Naive thymus-derived CD4-positive, alpha-beta T cell (primary cell): ENCODE measurements at regions not wholly inside any gene's neighbourhood (a gene's known extent, or its start where the extent isn't known, plus 50 kb on each side); places are given as distances from the start of the nearest gene placed in this dataset.

ENCODE experiments used
- ATAC-seq: fragments of 150-1000 bp; cut with Tn5 transposase; 2 replicates; pipeline ENCODE4 v1.10.0; 2021; ENCODE audit warnings: mild to moderate bottlenecking, moderate library complexity
- CTCF ChIA-PET: fragments of 350-600 bp; sonication (Branson Sonifier 250); formaldehyde crosslinking; loops from one replicate; lab custom pipeline; 2021; ENCODE audit warnings: antibody characterized with exemption; lab: Charles Lee
- POLR2A ChIA-PET: fragments of 350-600 bp; sonication (Branson Sonifier 250); formaldehyde crosslinking; loops from one replicate; lab custom pipeline; 2021; ENCODE audit warnings: antibody characterized with exemption, inconsistent platforms; lab: Charles Lee
- DNase-seq, 9 donors: peaks; one replicate each; pipeline versions ENCODE4 v3.0.0 to v3.0.0-alpha.2; 2020 to 2022; ENCODE audit warnings: mixed read lengths in 1 of 9
- H3K27ac ChIP-seq: one replicate; pipeline ENCODE4 v1.7.0; 2013; ENCODE audit warnings: mild to moderate bottlenecking, low read depth, low read length, moderate library complexity
- H3K27me3 ChIP-seq, 2 donors: one replicate each; pipeline ENCODE4 v1.7.0; 2013; ENCODE audit warnings: low read length in 2 of 2, mild to moderate bottlenecking in 2 of 2, moderate library complexity in 2 of 2; ENCODE audit not compliant: control insufficient read depth in 2 of 2, insufficient read depth in 2 of 2
- H3K36me3 ChIP-seq, 3 experiments: 1 replicate in 2 of 3; 2 replicates in 1 of 3; pipeline ENCODE4 v1.7.0; 2013; ENCODE audit warnings: low read length in 3 of 3, mild to moderate bottlenecking in 3 of 3, moderate library complexity in 1 of 3; ENCODE audit not compliant: insufficient read depth in 3 of 3, control insufficient read depth in 2 of 3
- H3K4me1 ChIP-seq, 2 donors: one replicate each; pipeline ENCODE4 v1.7.0; 2013; ENCODE audit warnings: low read length in 2 of 2, mild to moderate bottlenecking in 2 of 2, moderate library complexity in 1 of 2; ENCODE audit not compliant: control insufficient read depth in 2 of 2, insufficient read depth in 2 of 2
- H3K4me3 ChIP-seq: 2 replicates; pipeline ENCODE4 v1.7.0; 2013; ENCODE audit warnings: mild to moderate bottlenecking, low read length
- H3K9me3 ChIP-seq, 3 experiments: 1 replicate in 2 of 3; 2 replicates in 1 of 3; pipeline ENCODE4 v1.7.0; 2013; ENCODE audit warnings: low read length in 3 of 3; ENCODE audit not compliant: control insufficient read depth in 2 of 3
- H3K27ac Mint-ChIP-seq, 9 donors: one replicate each; pipeline ENCODE4 v1.8.0; 2020 to 2022; ENCODE audit warnings: mixed read lengths in 9 of 9, mild to moderate bottlenecking in 8 of 9, moderate library complexity in 5 of 9, inconsistent platforms in 2 of 9
- H3K27me3 Mint-ChIP-seq, 5 donors: one replicate each; pipeline ENCODE4 v1.8.0; 2021 to 2022; ENCODE audit warnings: mixed read lengths in 5 of 5, mild to moderate bottlenecking in 1 of 5
- H3K36me3 Mint-ChIP-seq, 5 donors: one replicate each; pipeline ENCODE4 v1.8.0; 2020 to 2022; ENCODE audit warnings: mixed read lengths in 5 of 5, mild to moderate bottlenecking in 3 of 5, inconsistent platforms in 1 of 5
- H3K4me1 Mint-ChIP-seq, 7 donors: one replicate each; pipeline ENCODE4 v1.8.0; 2020 to 2022; ENCODE audit warnings: mixed read lengths in 7 of 7, mild to moderate bottlenecking in 3 of 7, inconsistent platforms in 1 of 7
- H3K4me3 Mint-ChIP-seq, 10 donors: one replicate each; pipeline ENCODE4 v1.8.0; 2020 to 2022; ENCODE audit warnings: mild to moderate bottlenecking in 10 of 10, mixed read lengths in 10 of 10, moderate library complexity in 6 of 10, inconsistent platforms in 2 of 10
- H3K9me3 Mint-ChIP-seq, 11 donors: one replicate each; pipeline ENCODE4 v1.8.0; 2020 to 2022; ENCODE audit warnings: mixed read lengths in 11 of 11, mild to moderate bottlenecking in 4 of 11, inconsistent platforms in 1 of 11, moderate library complexity in 1 of 11
- intact Hi-C, 2 donors: fragments of 100-400 bp; cut with micrococcal nuclease; formaldehyde crosslinking; loops; one replicate each; pipeline ENCODE4 v1.15.1; 2023

GRCh38 chr7:120114626-120115025, 158.3 kb upstream of the KCND2 start:
- no peaks in the 10 kb centered on the region for H3K27me3 Mint-ChIP-seq
- Histone ChIP-seq H3K4me1 (no peaks in the 10 kb centered on the region), H3K9me3 (peaks cover 0 to 5% (median 0%) of the 10 kb centered on the region in 3 experiments), H3K4me3 (no peak overlapping the region), H3K36me3 (no peaks in the 10 kb centered on the region), H3K27ac (no peak overlapping the region), H3K27me3 (no peaks in the 10 kb centered on the region)
- ChIA-PET POLR2A (no interaction called here), CTCF (no interaction called here)
- DNase-seq: no peak
- no peaks in the 10 kb centered on the region for H3K4me1 Mint-ChIP-seq
- H3K4me3 Mint-ChIP-seq: no peak overlapping the region
- ATAC-seq: no peak
- intact Hi-C loops: no loop called here
- H3K27ac Mint-ChIP-seq: no peak overlapping the region
- H3K9me3 Mint-ChIP-seq: peaks cover 1 to 23% (median 12%) of the 10 kb centered on the region in 11 donors
- H3K36me3 Mint-ChIP-seq: no peaks in the 10 kb centered on the region

GRCh38 chr7:120123528-120123927, 149.4 kb upstream of the KCND2 start:
- intact Hi-C loops: no loop called here
- POLR2A ChIA-PET: no interaction called here
- no peak overlapping the region for H3K4me3 ChIP-seq
- no peaks in the 10 kb centered on the region for H3K4me1 Mint-ChIP-seq
- H3K9me3 Mint-ChIP-seq: peaks cover 0 to 7% (median 2%) of the 10 kb centered on the region in 11 donors
- H3K36me3 ChIP-seq: no peaks in the 10 kb centered on the region
- H3K36me3 Mint-ChIP-seq: no peaks in the 10 kb centered on the region
- CTCF ChIA-PET: no interaction called here
- H3K27ac Mint-ChIP-seq: no peak overlapping the region
- no peak for ATAC-seq
- no peak overlapping the region for H3K27ac ChIP-seq
- H3K4me1 ChIP-seq: no peaks in the 10 kb centered on the region
- H3K27me3 Mint-ChIP-seq: no peaks in the 10 kb centered on the region
- no peaks in the 10 kb centered on the region for H3K27me3 ChIP-seq
- no peak overlapping the region for H3K4me3 Mint-ChIP-seq
- H3K9me3 ChIP-seq: no peaks in the 10 kb centered on the region
- no peak for DNase-seq

- no peaks in the 10 kb centered on the region for H3K36me3 ChIP-seq
- Mint-ChIP-seq H3K27me3 (no peaks in the 10 kb centered on the region), H3K36me3 (peaks cover 0 to 3% (median 0%) of the 10 kb centered on the region in 5 donors), H3K4me1 (no peaks in the 10 kb centered on the region), H3K4me3 (no peak overlapping the region), H3K9me3 (peaks cover 2 to 36% (median 17%) of the 10 kb centered on the region in 11 donors), H3K27ac (no peak overlapping the region)
- ATAC-seq: no peak
- no peaks in the 10 kb centered on the region for H3K27me3 ChIP-seq
- H3K9me3 ChIP-seq: peaks cover 0 to 11% (median 0%) of the 10 kb centered on the region in 3 experiments
- H3K4me1 ChIP-seq: no peaks in the 10 kb centered on the region
- intact Hi-C loops: no loop called here
- no peak for DNase-seq
- H3K27ac ChIP-seq: no peak overlapping the region
- ChIA-PET CTCF (no interaction called here), POLR2A (no interaction called here)
- no peak overlapping the region for H3K4me3 ChIP-seq
These were observed 141.7 kb upstream of the KCND2 start for GRCh38 chr7:120131096-120131839.

DNA sequence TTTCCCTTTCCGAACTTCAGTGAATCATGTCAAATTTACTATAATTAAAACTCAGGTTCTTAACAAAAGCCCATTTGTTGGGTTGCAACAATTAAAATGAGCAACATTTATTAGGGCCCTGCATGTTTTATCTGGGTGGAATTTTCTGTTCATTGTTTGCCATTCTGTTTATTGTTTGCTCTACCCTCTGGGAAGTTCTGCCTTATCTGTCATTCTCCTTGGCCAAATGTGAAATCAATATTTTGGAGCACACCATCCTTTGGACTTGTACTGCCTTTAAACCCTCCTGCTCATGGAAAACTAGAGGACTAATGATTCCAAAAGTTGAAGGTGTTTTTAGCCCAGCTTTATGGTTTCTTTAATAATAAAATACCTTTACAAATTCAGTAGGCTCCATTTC, 134.5 kb upstream of the KCND2 start:
- POLR2A ChIA-PET: no interaction called here
- intact Hi-C loops: no loop called here

GRCh38 chr7:120156476-120156875, 116.5 kb upstream of the KCND2 start:
- Mint-ChIP-seq H3K4me1 (no peaks in the 10 kb centered on the region), H3K4me3 (no peak overlapping the region), H3K9me3 (peaks cover 0 to 6% (median 3%) of the 10 kb centered on the region in 11 donors), H3K27ac (no peak overlapping the region), H3K36me3 (no peaks in the 10 kb centered on the region), H3K27me3 (no peaks in the 10 kb centered on the region)
- Histone ChIP-seq H3K4me3 (no peak overlapping the region), H3K4me1 (no peaks in the 10 kb centered on the region), H3K9me3 (no peaks in the 10 kb centered on the region), H3K27me3 (no peaks in the 10 kb centered on the region), H3K27ac (no peak overlapping the region), H3K36me3 (no peaks in the 10 kb centered on the region)
- CTCF ChIA-PET: no interaction called here
- ATAC-seq (no peak), DNase-seq (no peak)
- intact Hi-C loops: no loop called here
- POLR2A ChIA-PET: no interaction called here

More for the DNA sequence above, 134.5 kb upstream of the KCND2 start:
- Mint-ChIP-seq H3K27ac (no peak overlapping the region), H3K36me3 (no peaks in the 10 kb centered on the region), H3K27me3 (no peaks in the 10 kb centered on the region), H3K4me1 (no peaks in the 10 kb centered on the region), H3K9me3 (peaks cover 0 to 33% (median 6%) of the 10 kb centered on the region in 11 donors), H3K4me3 (no peak overlapping the region)
- Histone ChIP-seq H3K27ac (no peak overlapping the region), H3K36me3 (no peaks in the 10 kb centered on the region), H3K4me1 (no peaks in the 10 kb centered on the region), H3K4me3 (no peak overlapping the region), H3K27me3 (no peaks in the 10 kb centered on the region), H3K9me3 (no peaks in the 10 kb centered on the region)
- ATAC-seq: no peak
- CTCF ChIA-PET: no interaction called here
- DNase-seq: no peak

DNA sequence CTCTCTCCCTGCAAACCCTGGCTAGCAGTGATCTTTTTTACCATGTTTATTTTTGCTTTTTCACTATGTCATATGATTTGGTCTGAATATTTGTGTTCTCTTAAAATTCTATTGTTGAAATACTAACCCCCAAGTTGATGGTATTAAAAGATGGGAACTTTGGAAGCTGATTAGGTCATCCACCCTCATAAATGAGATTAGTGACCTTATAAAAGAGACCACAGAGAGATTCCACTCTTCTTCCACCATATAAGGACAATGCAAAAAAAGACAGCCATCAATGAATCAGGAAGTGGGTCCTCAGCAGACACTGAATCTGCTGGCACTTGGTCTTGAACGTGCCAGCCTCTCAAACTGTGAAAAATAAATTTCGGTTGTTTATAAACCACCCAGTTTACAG, 112.8 kb upstream of the KCND2 start:
- Mint-ChIP-seq H3K9me3 (peaks cover 0 to 11% (median 4%) of the 10 kb centered on the region in 11 donors), H3K4me1 (no peaks in the 10 kb centered on the region), H3K36me3 (no peaks in the 10 kb centered on the region), H3K27me3 (no peaks in the 10 kb centered on the region), H3K27ac (no peak overlapping the region), H3K4me3 (no peak overlapping the region)
- Histone ChIP-seq H3K36me3 (no peaks in the 10 kb centered on the region), H3K4me1 (no peaks in the 10 kb centered on the region), H3K27me3 (no peaks in the 10 kb centered on the region), H3K4me3 (no peak overlapping the region), H3K9me3 (no peaks in the 10 kb centered on the region), H3K27ac (no peak overlapping the region)
- intact Hi-C loops: no loop called here
- ChIA-PET CTCF (no interaction called here), POLR2A (no interaction called here)
- no peak for ATAC-seq
- no peak for DNase-seq

DNA sequence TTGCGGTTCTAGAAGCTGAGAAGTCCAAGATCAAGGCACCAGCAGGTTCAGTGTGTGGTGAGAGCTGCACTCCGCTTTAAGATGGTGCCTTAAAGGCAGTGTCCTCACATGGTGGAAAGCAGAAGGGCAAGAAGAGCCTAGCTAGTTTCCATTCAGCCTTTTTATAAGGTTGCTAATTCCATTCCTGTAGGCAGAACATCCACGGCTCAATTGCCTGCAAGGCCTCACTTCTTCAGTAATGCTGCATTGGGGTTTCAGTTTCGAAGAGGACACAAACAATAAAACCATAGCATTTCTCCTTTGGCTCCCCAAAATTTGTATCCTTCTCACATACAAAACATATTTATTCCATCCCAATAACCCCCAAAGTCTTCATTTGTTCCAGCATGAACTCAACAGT, 109.5 kb upstream of the KCND2 start:
- Mint-ChIP-seq H3K27me3 (no peaks in the 10 kb centered on the region), H3K27ac (no peak overlapping the region), H3K4me3 (no peak overlapping the region), H3K9me3 (peaks cover 0 to 23% (median 3%) of the 10 kb centered on the region in 11 donors), H3K4me1 (no peaks in the 10 kb centered on the region), H3K36me3 (no peaks in the 10 kb centered on the region)
- Histone ChIP-seq H3K4me1 (no peaks in the 10 kb centered on the region), H3K4me3 (no peak overlapping the region), H3K36me3 (no peaks in the 10 kb centered on the region), H3K27me3 (no peaks in the 10 kb centered on the region), H3K27ac (no peak overlapping the region), H3K9me3 (no peaks in the 10 kb centered on the region)
- DNase-seq (no peak), ATAC-seq (no peak)
- ChIA-PET CTCF (no interaction called here), POLR2A (no interaction called here)
- intact Hi-C loops: no loop called here
